ENCODE measurements at regions not wholly inside any gene's neighbourhood (a gene's known extent, or its start where the extent isn't known, plus 50 kb on each side); places are given as distances from the start of the nearest gene placed in this dataset.
A peak's percentile ranks its signal among the peaks of the same experiment; 100 is the strongest.
"Not testable (repeated sequence)": the region's sequence is repeated elsewhere in the genome, so short reads cannot be mapped to it uniquely, and the experiment has no call there.

DNA sequence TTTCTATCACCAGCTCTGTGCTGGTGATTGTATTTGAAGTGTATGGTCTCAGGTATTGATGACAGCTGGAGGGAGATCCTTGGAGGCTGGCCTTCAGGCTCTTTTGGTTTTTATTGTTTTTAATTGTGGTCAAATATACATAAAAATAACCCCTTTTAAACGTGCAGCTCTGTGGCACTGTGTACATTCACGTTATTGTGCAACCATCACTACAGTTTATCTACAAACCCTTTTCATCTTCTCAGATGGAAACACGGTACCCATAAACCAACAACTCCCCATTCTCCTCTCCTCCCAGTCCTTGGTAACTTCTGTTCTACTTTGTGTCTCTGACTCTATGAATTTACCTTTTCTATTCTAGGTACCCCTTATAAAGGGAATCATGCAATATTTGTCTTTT, 79.3 kb upstream of the ATP8B1 start:
- Histone ChIP-seq H2AFZ (ENCODE audit: low read depth, low read length, poor library complexity, severe bottlenecking) (peak overlapping the region; percentile 64), H3K36me3 (ENCODE audit: control insufficient read depth in 1 of 2, insufficient read depth in 2 of 2, low read length in 2 of 2) (no peaks in the 10 kb centered on the region), H3K9me3 (ENCODE audit: control insufficient read depth in 1 of 2, insufficient read depth in 1 of 2, low read depth in 1 of 2, low read length in 2 of 2) (no peaks in the 10 kb centered on the region), H3K9ac (ENCODE audit: low read length) (no peak overlapping the region), H4K20me1 (ENCODE audit: insufficient read depth) (no peaks in the 10 kb centered on the region), H3K79me2 (ENCODE audit: insufficient read depth, low read length) (no peaks in the 10 kb centered on the region), H3K27ac (ENCODE audit: low read depth, low read length) (no peak overlapping the region), H3K4me1 (ENCODE audit: control insufficient read depth in 1 of 2, insufficient read depth in 2 of 2, low read length in 2 of 2) (peaks cover 0 to 2% of the 10 kb centered on the region in 2 experiments; a peak in 1 of 4 replicates), H3K9me2 (ENCODE audit: insufficient read depth) (no peaks in the 10 kb centered on the region), H3K4me3 (replicated peaks in 1 of 2; ENCODE audit: low read depth in 1 of 2, low read length in 2 of 2) (no peak overlapping the region), H3K4me2 (ENCODE audit: low read length) (no peak overlapping the region), H3K27me3 (ENCODE audit: insufficient read depth, low read length) (no peaks in the 10 kb centered on the region)
- ChIA-PET POLR2A (no interaction called here), CTCF (interaction anchor here (0.6 to 2.2 kb wide), 17 partner anchors 9 to 614 kb away, joined by 3 to 34 read pairs (median 4); partner anchors contain the start of gene NEDD4L), RAD21 (ENCODE audit: low non-redundant PET in 1 of 2, low total read pairs in 2 of 2, uncharacterized antibody in 2 of 2, unreplicated experiment in 2 of 2) (interaction anchor here (0.8 to 1.4 kb wide), 4 partner anchors 239 to 261 kb away, joined by 3 to 11 read pairs (median 3); partner anchors contain the start of gene NARS1 (in 1 of the 2))
- no TSS peak for BruUV-seq (replicated peaks)
- intact Hi-C loops (cut with micrococcal nuclease) = loop anchor here (1.0 to 5.0 kb wide), 7 partner anchors 75 to 610 kb away; partner anchors contain the start of gene NEDD4L
- DNase-seq (ENCODE audit: low read depth, low spot score) (no peak), ATAC-seq (no peak)
- TF ChIP-seq EZH2phosphoT487 (IDR thresholded peaks at IDR 0.05; ENCODE audit: borderline replicate concordance) (no peak), SIN3A (IDR thresholded peaks at IDR 0.05; ENCODE audit: low read depth) (no peak), FOSL1 (IDR thresholded peaks at IDR 0.05; ENCODE audit: low read depth) (no peak), ZFX (IDR thresholded peaks at IDR 0.05) (no peak)
- TF ChIP-seq, protein P1, sequence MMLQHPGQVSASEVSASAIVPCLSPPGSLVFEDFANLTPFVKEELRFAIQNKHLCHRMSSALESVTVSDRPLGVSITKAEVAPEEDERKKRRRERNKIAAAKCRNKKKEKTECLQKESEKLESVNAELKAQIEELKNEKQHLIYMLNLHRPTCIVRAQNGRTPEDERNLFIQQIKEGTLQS (IDR thresholded peaks at IDR 0.05) = no peak
- TF ChIP-seq, protein P2, sequence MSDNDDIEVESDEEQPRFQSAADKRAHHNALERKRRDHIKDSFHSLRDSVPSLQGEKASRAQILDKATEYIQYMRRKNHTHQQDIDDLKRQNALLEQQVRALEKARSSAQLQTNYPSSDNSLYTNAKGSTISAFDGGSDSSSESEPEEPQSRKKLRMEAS (IDR thresholded peaks at IDR 0.05) = no peak

DNA sequence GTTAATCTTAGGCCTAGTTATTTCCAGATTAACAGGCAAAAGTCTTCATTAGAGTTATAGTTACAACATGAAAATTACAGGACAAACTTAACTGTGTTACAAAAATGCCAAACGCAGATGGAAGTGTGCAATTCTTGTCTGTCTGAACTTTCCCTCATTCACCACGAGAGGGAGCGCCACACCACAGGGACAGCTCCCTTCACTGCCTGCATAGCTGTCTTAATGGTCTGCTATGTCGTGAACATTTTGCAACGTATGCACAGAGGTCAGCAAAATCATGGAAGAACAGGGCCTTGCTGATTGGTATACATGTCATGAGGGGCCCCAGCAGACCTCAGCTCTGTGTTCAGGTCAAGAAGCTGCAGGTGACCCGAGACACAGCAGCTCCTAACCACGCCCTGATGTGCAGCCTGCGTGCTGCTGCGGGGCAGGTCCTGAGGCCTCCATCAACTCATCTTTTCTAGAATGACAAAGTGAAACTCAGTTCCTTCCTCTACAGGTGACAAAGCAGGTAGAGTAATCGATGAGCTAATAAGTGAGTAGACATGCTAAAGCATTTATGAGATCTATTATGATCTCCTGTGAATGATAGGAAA, 78.8 kb upstream of the ATP8B1 start:
- no TSS peak for BruUV-seq (replicated peaks)
- no peaks in the 10 kb centered on the region for H3K9me3 ChIP-seq (ENCODE audit: control insufficient read depth in 1 of 2, insufficient read depth in 1 of 2, low read depth in 1 of 2, low read length in 2 of 2)
- H3K4me2 ChIP-seq (ENCODE audit: low read length) = peak overlapping the region; percentile 41
- H4K20me1 ChIP-seq (ENCODE audit: insufficient read depth) = no peaks in the 10 kb centered on the region
- RAD21 ChIA-PET (ENCODE audit: low non-redundant PET in 1 of 2, low total read pairs in 2 of 2, uncharacterized antibody in 2 of 2, unreplicated experiment in 2 of 2) = interaction anchor here (0.6 to 1.4 kb wide), 6 partner anchors 240 to 260 kb away, joined by 3 to 11 read pairs (median 3); partner anchors contain the start of gene NARS1 (in 2 of the 2)
- H3K27me3 ChIP-seq (ENCODE audit: insufficient read depth, low read length) = no peaks in the 10 kb centered on the region
- TF ChIP-seq EZH2phosphoT487 (IDR thresholded peaks at IDR 0.05; ENCODE audit: borderline replicate concordance) = no peak
- TF ChIP-seq POLR2AphosphoS5 (IDR thresholded peaks at IDR 0.05; ENCODE audit: low read depth, low read length) = no peak
- no peak for TF ChIP-seq FOSL1 (IDR thresholded peaks at IDR 0.05; ENCODE audit: low read depth)
- no peak for TF ChIP-seq ZFX (IDR thresholded peaks at IDR 0.05)
- TF ChIP-seq, protein P3, sequence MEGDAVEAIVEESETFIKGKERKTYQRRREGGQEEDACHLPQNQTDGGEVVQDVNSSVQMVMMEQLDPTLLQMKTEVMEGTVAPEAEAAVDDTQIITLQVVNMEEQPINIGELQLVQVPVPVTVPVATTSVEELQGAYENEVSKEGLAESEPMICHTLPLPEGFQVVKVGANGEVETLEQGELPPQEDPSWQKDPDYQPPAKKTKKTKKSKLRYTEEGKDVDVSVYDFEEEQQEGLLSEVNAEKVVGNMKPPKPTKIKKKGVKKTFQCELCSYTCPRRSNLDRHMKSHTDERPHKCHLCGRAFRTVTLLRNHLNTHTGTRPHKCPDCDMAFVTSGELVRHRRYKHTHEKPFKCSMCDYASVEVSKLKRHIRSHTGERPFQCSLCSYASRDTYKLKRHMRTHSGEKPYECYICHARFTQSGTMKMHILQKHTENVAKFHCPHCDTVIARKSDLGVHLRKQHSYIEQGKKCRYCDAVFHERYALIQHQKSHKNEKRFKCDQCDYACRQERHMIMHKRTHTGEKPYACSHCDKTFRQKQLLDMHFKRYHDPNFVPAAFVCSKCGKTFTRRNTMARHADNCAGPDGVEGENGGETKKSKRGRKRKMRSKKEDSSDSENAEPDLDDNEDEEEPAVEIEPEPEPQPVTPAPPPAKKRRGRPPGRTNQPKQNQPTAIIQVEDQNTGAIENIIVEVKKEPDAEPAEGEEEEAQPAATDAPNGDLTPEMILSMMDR (IDR thresholded peaks at IDR 0.05 in 2 of 3, conservative IDR thresholded peaks at IDR 0.05 in 1 of 3; ENCODE audit: borderline replicate concordance in 1 of 3, insufficient read depth in 1 of 3, low read depth in 2 of 3, low read length in 2 of 3) = peak; percentile 82 to 94 (median 90); a peak in 5 of 6 replicates
- TF ChIP-seq RAD21 (IDR thresholded peaks at IDR 0.05; ENCODE audit: low read depth) = peak; percentile 94
- no peak for TF ChIP-seq TCF7L2 (IDR thresholded peaks at IDR 0.05; ENCODE audit: borderline replicate concordance, extremely low read depth, insufficient read depth, insufficient read length)
- no peaks in the 10 kb centered on the region for H3K79me2 ChIP-seq (ENCODE audit: insufficient read depth, low read length)
- no peak overlapping the region for H3K9ac ChIP-seq (ENCODE audit: low read length)
- ATAC-seq (peak; percentile 98), DNase-seq (ENCODE audit: low read depth, low spot score) (peak; percentile 62)
- no peak overlapping the region for H3K4me3 ChIP-seq (replicated peaks in 1 of 2; ENCODE audit: low read depth in 1 of 2, low read length in 2 of 2)
- intact Hi-C loops (cut with micrococcal nuclease) = loop anchor here (1.0 to 5.0 kb wide), 8 partner anchors 75 to 610 kb away; partner anchors contain the start of gene NEDD4L
- POLR2A ChIA-PET = no interaction called here
- H3K4me1 ChIP-seq (ENCODE audit: control insufficient read depth in 1 of 2, insufficient read depth in 2 of 2, low read length in 2 of 2) = peaks cover 0 to 2% of the 10 kb centered on the region in 2 experiments; a peak in 1 of 4 replicates
- no peak overlapping the region for H3K27ac ChIP-seq (ENCODE audit: low read depth, low read length)
- peak overlapping the region; percentile 64 for H2AFZ ChIP-seq (ENCODE audit: low read depth, low read length, poor library complexity, severe bottlenecking)
- no peaks in the 10 kb centered on the region for H3K9me2 ChIP-seq (ENCODE audit: insufficient read depth)
- no peaks in the 10 kb centered on the region for H3K36me3 ChIP-seq (ENCODE audit: control insufficient read depth in 1 of 2, insufficient read depth in 2 of 2, low read length in 2 of 2)
- CTCF ChIA-PET = interaction anchor here (0.6 to 2.2 kb wide), 19 partner anchors 9 to 882 kb away, joined by 3 to 34 read pairs (median 4); partner anchors contain the start of gene NEDD4L

DNA sequence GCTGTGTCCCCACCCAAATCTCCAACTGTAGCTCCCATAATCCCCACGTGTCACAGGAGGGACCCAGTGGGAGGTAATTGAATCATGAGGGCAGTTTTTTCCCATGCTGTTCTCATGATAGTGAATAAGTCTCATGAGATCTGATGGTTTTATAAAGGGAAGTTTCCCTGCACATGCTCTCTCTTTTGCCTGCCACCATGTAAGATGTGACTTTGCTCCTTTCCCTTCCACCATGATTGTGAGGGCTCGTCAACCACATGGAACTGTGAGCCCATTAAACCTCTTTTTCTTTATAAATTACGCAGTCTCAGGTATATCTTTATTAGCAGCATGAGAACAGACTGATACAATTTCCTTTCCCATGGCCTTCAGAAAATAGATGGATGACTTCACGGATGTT, 76.8 kb upstream of the ATP8B1 start:
- H3K4me3 ChIP-seq (replicated peaks in 1 of 2; ENCODE audit: low read depth in 1 of 2, low read length in 2 of 2); H3K27me3 ChIP-seq (ENCODE audit: insufficient read depth, low read length); CTCF ChIA-PET; H3K4me2 ChIP-seq (ENCODE audit: low read length); H3K79me2 ChIP-seq (ENCODE audit: insufficient read depth, low read length); RAD21 ChIA-PET (ENCODE audit: low non-redundant PET in 1 of 2, low total read pairs in 2 of 2, uncharacterized antibody in 2 of 2, unreplicated experiment in 2 of 2); H3K9me2 ChIP-seq (ENCODE audit: insufficient read depth); H3K4me1 ChIP-seq (ENCODE audit: control insufficient read depth in 1 of 2, insufficient read depth in 2 of 2, low read length in 2 of 2); DNase-seq (ENCODE audit: low read depth, low spot score); H4K20me1 ChIP-seq (ENCODE audit: insufficient read depth); H3K9me3 ChIP-seq (ENCODE audit: control insufficient read depth in 1 of 2, insufficient read depth in 1 of 2, low read depth in 1 of 2, low read length in 2 of 2); ATAC-seq; BruUV-seq (replicated peaks); POLR2A ChIA-PET; H3K27ac ChIP-seq (ENCODE audit: low read depth, low read length); H3K36me3 ChIP-seq (ENCODE audit: control insufficient read depth in 1 of 2, insufficient read depth in 2 of 2, low read length in 2 of 2); H2AFZ ChIP-seq (ENCODE audit: low read depth, low read length, poor library complexity, severe bottlenecking); H3K9ac ChIP-seq (ENCODE audit: low read length): not testable (repeated sequence)
- intact Hi-C loops (cut with micrococcal nuclease) = loop anchor here (5.0 kb wide), 4 partner anchors 77 to 612 kb away; partner anchors contain the start of gene NEDD4L
